HCT116 (cell line): ENCODE measurements at regions not wholly inside any gene's neighbourhood (a gene's known extent, or its start where the extent isn't known, plus 50 kb on each side); places are given as distances from the start of the nearest gene placed in this dataset.

Experiments used
- ATAC-seq: fragments of 200-7000 bp; cut with Tn5 transposase; 2 replicates; pipeline ENCODE4 v1.9.1; 2020; ENCODE audit warnings: mild to moderate bottlenecking, moderate library complexity
- BruUV-seq: library from RNA; stranded (reverse); fragments of 400-500 nt; replicated peaks from 2 replicates; lab custom pipeline; 2021; lab: Mats Ljungman, UMichigan
- CTCF ChIA-PET: fragments of 300-600 bp; sonication (Branson Sonifier 250); formaldehyde crosslinking; loops from one replicate; lab custom pipeline; 2021; ENCODE audit warnings: antibody characterized with exemption; lab: Charles Lee
- POLR2A ChIA-PET: fragments of 300-600, 350-600 bp; sonication (Branson Sonifier 250); formaldehyde crosslinking; loops from one replicate; lab custom pipeline; 2021; ENCODE audit warnings: antibody characterized with exemption; lab: Charles Lee
- RAD21 ChIA-PET, 2 experiments: fragments of 300-600 bp; sonication (Branson Sonifier 250); formaldehyde crosslinking; loops; one replicate each; lab custom pipeline; 2023; ENCODE audit warnings: low total read pairs in 2 of 2; ENCODE audit not compliant: uncharacterized antibody in 2 of 2, unreplicated experiment in 2 of 2, low non-redundant PET in 1 of 2; lab: Charles Lee
- DNase-seq: peaks from one replicate; pipeline ENCODE4 v3.0.0-alpha.2; 2010; ENCODE audit warnings: low read depth, low spot score
- H2AFZ ChIP-seq: fragments of 200-600 bp; shearing (Covaris generic), sonication (generic); 2 replicates; pipeline ENCODE4 v1.6.1; 2017; ENCODE audit warnings: low read depth, mixed run types, mixed read lengths, antibody characterized with exemption, low read length; ENCODE audit not compliant: poor library complexity, severe bottlenecking
- H3K27ac ChIP-seq: 2 replicates; pipeline ENCODE4 v1.5.1; 2012; ENCODE audit warnings: low read depth, low read length
- H3K27me3 ChIP-seq: fragments of 200-600 bp; sonication (generic); 2 replicates; pipeline ENCODE4 v1.6.1; 2016; ENCODE audit warnings: mixed run types, low read length, mixed read lengths; ENCODE audit not compliant: insufficient read depth
- H3K36me3 ChIP-seq, 2 experiments: fragments of 200-500 bp in 1 of 2; fragments of 200-600 bp in 1 of 2; sonication (Bioruptor generic) in 1 of 2; sonication (generic) in 1 of 2; 2 replicates each; pipeline versions ENCODE4 v1.5.1 to v1.6.1; 2014 to 2016; ENCODE audit warnings: low read length in 2 of 2, inconsistent platforms in 1 of 2, mixed read lengths in 1 of 2, mixed run types in 1 of 2; ENCODE audit not compliant: insufficient read depth in 2 of 2, control insufficient read depth in 1 of 2
- H3K4me1 ChIP-seq, 2 experiments: fragments of 200-600 bp in 1 of 2; sonication (generic) in 1 of 2; 2 replicates each; pipeline versions ENCODE4 v1.5.1 to v1.6.1; 2012 to 2017; ENCODE audit warnings: low read length in 2 of 2, inconsistent platforms in 1 of 2, mild to moderate bottlenecking in 1 of 2, mixed read lengths in 1 of 2, mixed run types in 1 of 2, moderate library complexity in 1 of 2; ENCODE audit not compliant: insufficient read depth in 2 of 2, control insufficient read depth in 1 of 2
- H3K4me2 ChIP-seq: fragments of 200-600 bp; sonication (generic); 2 replicates; pipeline ENCODE4 v1.6.1; 2017; ENCODE audit warnings: mixed run types, low read length, mixed read lengths
- H3K4me3 ChIP-seq, 2 experiments: fragments of 200-600 bp in 1 of 2; sonication (generic) in 1 of 2; replicated peaks in 1 of 2; 2 replicates each; pipeline ENCODE4 v1.5.1; 2011 to 2016; ENCODE audit warnings: low read length in 2 of 2, control low read depth in 1 of 2, low read depth in 1 of 2, mild to moderate bottlenecking in 1 of 2, mixed read lengths in 1 of 2, mixed run types in 1 of 2
- H3K79me2 ChIP-seq: fragments of 200-600 bp; sonication (generic); 2 replicates; pipeline ENCODE4 v1.6.1; 2017; ENCODE audit warnings: mild to moderate bottlenecking, mixed run types, low read length, moderate library complexity, mixed read lengths; ENCODE audit not compliant: insufficient read depth
- H3K9ac ChIP-seq: fragments of 200-600 bp; sonication (generic); 2 replicates; pipeline ENCODE4 v1.6.1; 2016; ENCODE audit warnings: low read length, mixed read lengths
- H3K9me2 ChIP-seq: fragments of 200-600 bp; sonication (generic), shearing (Covaris generic); 2 replicates; pipeline ENCODE4 v1.6.1; 2017; ENCODE audit warnings: mixed run types, mild to moderate bottlenecking, moderate library complexity; ENCODE audit not compliant: insufficient read depth
- H3K9me3 ChIP-seq, 2 experiments: fragments of 200-500 bp in 1 of 2; fragments of 200-600 bp in 1 of 2; sonication (Bioruptor generic) in 1 of 2; sonication (generic) in 1 of 2; 2 replicates each; pipeline ENCODE4 v1.6.1; 2014 to 2017; ENCODE audit warnings: low read length in 2 of 2, mixed read lengths in 2 of 2, inconsistent platforms in 1 of 2, low read depth in 1 of 2, mild to moderate bottlenecking in 1 of 2, mixed run types in 1 of 2, moderate library complexity in 1 of 2; ENCODE audit not compliant: control insufficient read depth in 1 of 2, insufficient read depth in 1 of 2
- H4K20me1 ChIP-seq: fragments of 200-600 bp; sonication (generic), shearing (Covaris generic); 2 replicates; pipeline ENCODE4 v1.6.1; 2017; ENCODE audit warnings: mixed run types, mild to moderate bottlenecking, moderate library complexity; ENCODE audit not compliant: insufficient read depth
- CTCF ChIP-seq, 3 experiments: fragments of 200-600 bp in 1 of 3; sonication (generic) in 1 of 3; IDR thresholded peaks in 2 of 3; conservative IDR thresholded peaks in 1 of 3; 2 replicates each; pipeline ENCODE4 v1.5.1; 2012 to 2017; ENCODE audit warnings: low read depth in 2 of 3, low read length in 2 of 3, antibody characterized with exemption in 1 of 3, borderline replicate concordance in 1 of 3, control low read depth in 1 of 3, mild to moderate bottlenecking in 1 of 3, mixed read lengths in 1 of 3, mixed run types in 1 of 3, moderate library complexity in 1 of 3; ENCODE audit not compliant: insufficient read depth in 1 of 3
- EZH2 ChIP-seq: fragments of 200-600 bp; sonication (generic); IDR thresholded peaks from 2 replicates; pipeline ENCODE4 v1.6.1; 2017; ENCODE audit warnings: antibody characterized with exemption, mixed run types
- FOSL1 ChIP-seq: IDR thresholded peaks from 2 replicates; pipeline ENCODE4 v1.6.1; 2012; ENCODE audit warnings: low read depth
- JUND ChIP-seq: IDR thresholded peaks from 2 replicates; pipeline ENCODE4 v1.6.1; 2012
- RAD21 ChIP-seq: IDR thresholded peaks from 2 replicates; pipeline ENCODE4 v1.6.1; 2012; ENCODE audit warnings: low read depth, mild to moderate bottlenecking
- YY1 ChIP-seq: IDR thresholded peaks from 2 replicates; pipeline ENCODE4 v1.6.1; 2011; ENCODE audit warnings: low read length, low read depth, moderate library complexity, mild to moderate bottlenecking; ENCODE audit not compliant: insufficient replicate concordance; ENCODE audit errors: extremely low read depth
- ZBTB33 ChIP-seq: IDR thresholded peaks from 2 replicates; pipeline ENCODE4 v1.6.1; 2011; ENCODE audit warnings: mild to moderate bottlenecking, low read length, moderate library complexity; ENCODE audit not compliant: insufficient replicate concordance; ENCODE audit errors: extremely low read depth
- intact Hi-C: fragments of 100-400 bp; cut with micrococcal nuclease; formaldehyde crosslinking; loops from 2 replicates; pipeline ENCODE4 v1.10.0; 2022

GRCh38 chr15:99504823-99505551 lies 60.8 kb upstream of the MEF2A start:
- CTCF ChIA-PET = interaction anchor here (0.8 kb wide), 1 partner anchor 74 kb away, joined by 3 read pairs; no protein-coding TSS in a partner anchor
- H3K9ac ChIP-seq = no peak overlapping the region
- H3K4me2 ChIP-seq = peak overlapping the region; percentile 17; the same call in 1 of the 2 replicates

More at GRCh38 chr15:99504823-99505551, 60.8 kb upstream of the MEF2A start:
- DNase-seq (no peak), ATAC-seq (peak; percentile 85)
- H2AFZ ChIP-seq = peak overlapping the region; percentile 50
- H4K20me1 ChIP-seq = no peaks in the 10 kb centered on the region
- H3K9me3 ChIP-seq = no peaks in the 10 kb centered on the region
- ChIA-PET POLR2A (no interaction called here), RAD21 (no interaction called here)
- intact Hi-C loops = no loop called here
- H3K27ac ChIP-seq = no peak overlapping the region
- H3K27me3 ChIP-seq = no peaks in the 10 kb centered on the region
- H3K9me2 ChIP-seq = no peaks in the 10 kb centered on the region
- no peaks in the 10 kb centered on the region for H3K36me3 ChIP-seq
- H3K4me1 ChIP-seq = peaks cover 0 to 9% of the 10 kb centered on the region in 2 experiments; a peak in 1 of 4 replicates
- no TSS peak for BruUV-seq
- no peak for TF ChIP-seq YY1
- peak; percentile 42; the same call in 1 of the 2 replicates for TF ChIP-seq FOSL1
- TF ChIP-seq RAD21 = peak; percentile 48
- TF ChIP-seq ZBTB33 = no peak
- TF ChIP-seq EZH2 = no peak
- TF ChIP-seq CTCF (IDR thresholded peaks at IDR 0.05 in 2 of 3, conservative IDR thresholded peaks at IDR 0.05 in 1 of 3; ENCODE audit: borderline replicate concordance in 1 of 3, insufficient read depth in 1 of 3, low read depth in 2 of 3, low read length in 2 of 3) = peak in 1 of 3 experiments; percentile 7; a peak in 1 of 6 replicates
- TF ChIP-seq JUND = peak; percentile 46; the same call in 1 of the 2 replicates
- H3K79me2 ChIP-seq = no peaks in the 10 kb centered on the region
- H3K4me3 ChIP-seq = no peak overlapping the region
